NB4 (cell line): ENCODE measurements at regions not wholly inside any gene's neighbourhood (a gene's known extent, or its start where the extent isn't known, plus 50 kb on each side); places are given as distances from the start of the nearest gene placed in this dataset.

ENCODE experiments used
- DNase-seq: peaks from one replicate; pipeline ENCODE4 v3.0.0; 2010; ENCODE audit warnings: low read depth
- H3K4me3 ChIP-seq: one replicate; pipeline ENCODE4 v1.5.1; 2011; ENCODE audit warnings: mild to moderate bottlenecking, low read depth, low read length, moderate library complexity
- CTCF ChIP-seq: IDR thresholded peaks from one replicate; pipeline ENCODE4 v1.5.1; 2012; ENCODE audit warnings: low read depth, low read length
- MAX ChIP-seq: IDR thresholded peaks from 2 replicates; pipeline ENCODE4 v1.6.1; 2011; ENCODE audit warnings: low read depth, low read length
- MYC ChIP-seq: IDR thresholded peaks from 2 replicates; pipeline ENCODE4 v1.6.1; 2011; ENCODE audit warnings: low read depth, low read length
- POLR2A ChIP-seq: IDR thresholded peaks from 2 replicates; pipeline ENCODE4 v1.6.1; 2011; ENCODE audit warnings: mild to moderate bottlenecking; ENCODE audit not compliant: insufficient read length; ENCODE audit errors: extremely low read depth

GRCh38 chr4:104811727-104812126 is 317.0 kb upstream of the CXXC4 start:
- no peak for DNase-seq
- TF ChIP-seq CTCF (no peak), MYC (no peak), MAX (no peak)
- no peak overlapping the region for H3K4me3 ChIP-seq

- DNase-seq: peak; percentile 8
- TF ChIP-seq MYC: no peak
- no peak for TF ChIP-seq POLR2A
- no peak for TF ChIP-seq CTCF
- TF ChIP-seq MAX: no peak
- no peak overlapping the region for H3K4me3 ChIP-seq
These were observed 321.0 kb upstream of the CXXC4 start for GRCh38 chr4:104815665-104816064.

GRCh38 chr4:104818579-104818978 is 323.9 kb upstream of the CXXC4 start:
- TF ChIP-seq MYC: no peak
- no peak for TF ChIP-seq CTCF
- no peak for TF ChIP-seq MAX
- no peak for TF ChIP-seq POLR2A
- no peak overlapping the region for H3K4me3 ChIP-seq
- DNase-seq: no peak

- DNase-seq: no peak
- H3K4me3 ChIP-seq: no peak overlapping the region
- TF ChIP-seq POLR2A (no peak), CTCF (no peak), MYC (no peak), MAX (no peak)
These were observed 320.5 kb upstream of the TET2 start for GRCh38 chr4:104826171-104826570.

GRCh38 chr4:104829761-104830160 is 316.9 kb upstream of the TET2 start:
- no peak for TF ChIP-seq MAX
- no peak for TF ChIP-seq CTCF
- no peak for TF ChIP-seq MYC
- TF ChIP-seq POLR2A: no peak
- DNase-seq: no peak
- no peak overlapping the region for H3K4me3 ChIP-seq

GRCh38 chr4:104848597-104849225 is 298.0 kb upstream of the TET2 start:
- TF ChIP-seq MYC: no peak
- TF ChIP-seq POLR2A: no peak
- TF ChIP-seq MAX: no peak
- no peak for TF ChIP-seq CTCF
- H3K4me3 ChIP-seq: no peak overlapping the region
- no peak for DNase-seq
